Aorta (tissue), 5 donors: ENCODE measurements at regions not wholly inside any gene's neighbourhood (a gene's known extent, or its start where the extent isn't known, plus 50 kb on each side); places are given as distances from the start of the nearest gene placed in this dataset.

ENCODE experiments used
- ATAC-seq: fragments of 200-7000 bp; cut with Tn5 transposase; one replicate; pipeline ENCODE4 v1.9.1; 2022; ENCODE audit warnings: moderate library complexity; ENCODE audit not compliant: low FRiP score
- DNase-seq, 2 donors: peaks; one replicate each; pipeline ENCODE4 v3.0.0-alpha.2; 2020
- H3K27ac ChIP-seq, 2 donors: one replicate each; pipeline ENCODE4 v1.5.1; 2013; ENCODE audit warnings: low read length in 2 of 2, mild to moderate bottlenecking in 2 of 2, moderate library complexity in 2 of 2, control low read depth in 1 of 2, inconsistent platforms in 1 of 2, low read depth in 1 of 2
- H3K27me3 ChIP-seq, 2 donors: one replicate each; pipeline ENCODE4 v1.6.1; 2013; ENCODE audit warnings: control low read depth in 1 of 2, low read length in 1 of 2, mild to moderate bottlenecking in 1 of 2, moderate library complexity in 1 of 2; ENCODE audit not compliant: insufficient read depth in 2 of 2, control insufficient read depth in 1 of 2
- H3K36me3 ChIP-seq, 2 donors: one replicate each; pipeline ENCODE4 v1.6.1; 2013; ENCODE audit warnings: control low read depth in 1 of 2, low read length in 1 of 2, mild to moderate bottlenecking in 1 of 2; ENCODE audit not compliant: insufficient read depth in 2 of 2, control insufficient read depth in 1 of 2
- H3K4me1 ChIP-seq, 2 donors: one replicate each; pipeline ENCODE4 v1.6.1; 2013; ENCODE audit warnings: low read length in 2 of 2, control low read depth in 1 of 2, mild to moderate bottlenecking in 1 of 2, moderate library complexity in 1 of 2; ENCODE audit not compliant: insufficient read depth in 2 of 2, control insufficient read depth in 1 of 2
- H3K4me3 ChIP-seq, 2 donors: one replicate each; pipeline ENCODE4 v1.5.1; 2013; ENCODE audit warnings: low read length in 2 of 2, control low read depth in 1 of 2, mild to moderate bottlenecking in 1 of 2
- H3K9me3 ChIP-seq: one replicate; pipeline ENCODE4 v1.6.1; 2013; ENCODE audit warnings: mild to moderate bottlenecking, low read length; ENCODE audit not compliant: control insufficient read depth
- WGBS, 2 donors: extraction: QIAGEN DNeasy Blood & Tissue Kit; methylation state at CpG; one replicate each; pipeline ENCODE4 v1.1.7; 2013; 5-methylcytosine and 5-hydroxymethylcytosine counted together
- intact Hi-C, 2 donors: fragments of 100-400 bp; cut with DNase I; formaldehyde crosslinking; loops; one replicate each; pipeline versions ENCODE4 v1.14.2 to v1.15.0; 2022
- donor health status: healthy with polysubstance abuse.
- donor health status: Bipolar disorder and iron deficiency.
- donor health status: DM: no; HTN: no; CAD: no.
- donor health status: DM: no; HTN: no; CAD: no.
- donor health status: DM: yes; HTN: yes; CAD: no.

DNA sequence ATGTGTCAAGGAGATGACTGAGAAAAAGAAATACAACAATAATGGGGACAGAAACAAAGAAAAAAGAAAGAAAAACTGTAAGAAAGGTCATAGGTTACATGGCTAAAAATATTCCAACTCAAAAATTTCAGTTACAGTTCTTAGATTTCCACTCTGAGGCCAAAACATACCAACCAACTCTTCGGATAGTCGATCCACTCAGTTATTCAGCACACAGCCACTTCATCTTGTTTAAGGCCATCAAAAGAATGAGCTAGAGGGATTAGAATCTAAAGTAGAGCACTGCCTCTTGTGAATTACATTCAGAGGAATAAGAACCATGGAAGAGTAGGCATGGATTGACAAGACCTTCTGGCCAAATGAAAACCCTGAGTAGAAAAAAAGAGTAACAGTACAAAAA, 277.0 kb downstream of the MRPL39 start:
- DNase-seq: no peak
- intact Hi-C loops: no loop called here
- H3K36me3 ChIP-seq: no peaks in the 10 kb centered on the region
- 20 to 48% methylated on average over 2 of the region's 2 CpGs for WGBS, 2 donors
- H3K9me3 ChIP-seq: no peaks in the 10 kb centered on the region
- H3K27ac ChIP-seq: no peak overlapping the region
- H3K4me1 ChIP-seq: no peaks in the 10 kb centered on the region
- no peak overlapping the region for H3K4me3 ChIP-seq
- ATAC-seq: no peak
- H3K27me3 ChIP-seq: no peaks in the 10 kb centered on the region

- ATAC-seq (no peak), DNase-seq (no peak)
- H3K36me3 ChIP-seq: no peaks in the 10 kb centered on the region
- 20 to 35% methylated on average over 2 of the region's 2 CpGs for WGBS, 2 donors
- H3K27me3 ChIP-seq: no peaks in the 10 kb centered on the region
- H3K27ac ChIP-seq: no peak overlapping the region
- no peaks in the 10 kb centered on the region for H3K4me1 ChIP-seq
- intact Hi-C loops: no loop called here
- no peak overlapping the region for H3K4me3 ChIP-seq
- H3K9me3 ChIP-seq: no peaks in the 10 kb centered on the region
These were observed 278.0 kb downstream of the MRPL39 start for GRCh38 chr21:25329227-25329825.

DNA sequence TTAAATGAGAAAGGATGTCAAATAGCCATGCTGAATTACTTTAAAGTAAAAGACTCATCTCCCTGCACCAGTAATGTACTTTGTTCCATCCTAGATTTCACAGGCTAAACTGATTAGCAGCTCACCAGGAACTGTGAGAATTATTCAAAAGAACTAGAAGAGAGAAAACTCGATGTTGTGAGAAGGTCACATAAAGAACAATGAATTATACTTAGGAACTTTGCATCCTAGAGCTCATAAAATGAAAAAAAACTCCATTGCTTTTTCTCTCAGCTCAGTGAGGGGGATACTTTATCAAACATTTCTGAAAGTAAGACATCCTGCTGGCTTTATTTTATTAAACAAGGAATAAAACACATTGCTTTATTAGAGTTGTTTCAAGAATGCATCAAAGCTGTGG, 278.5 kb downstream of the MRPL39 start:
- Histone ChIP-seq H3K27me3 (no peaks in the 10 kb centered on the region), H3K4me3 (no peak overlapping the region), H3K9me3 (no peaks in the 10 kb centered on the region), H3K27ac (no peak overlapping the region), H3K4me1 (no peaks in the 10 kb centered on the region), H3K36me3 (no peaks in the 10 kb centered on the region)
- WGBS, 2 donors: 14 to 16% methylated on average over 1 of the region's 1 CpG
- intact Hi-C loops: no loop called here
- DNase-seq: no peak
- no peak for ATAC-seq

DNA sequence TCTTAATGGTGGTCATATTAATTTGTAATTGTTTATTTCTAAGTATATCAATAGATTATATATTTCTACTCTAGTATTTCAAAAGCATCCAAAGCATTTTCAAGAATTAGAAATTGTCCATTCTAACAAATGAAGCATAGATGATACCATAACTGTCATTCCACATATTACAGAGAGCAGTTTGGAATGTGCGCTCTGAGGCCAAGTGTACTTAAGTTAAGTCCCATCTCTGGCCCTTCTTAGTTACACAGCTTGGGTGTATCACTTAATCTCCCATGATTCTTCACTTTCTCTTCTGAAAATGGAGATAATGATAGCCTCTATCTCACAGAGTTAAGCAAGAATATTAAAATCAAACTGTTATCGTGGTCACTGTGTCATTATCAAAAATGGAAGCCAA, 281.1 kb downstream of the MRPL39 start:
- no peaks in the 10 kb centered on the region for H3K36me3 ChIP-seq
- WGBS, 2 donors: 91 to 93% methylated on average over 2 of the region's 2 CpGs
- intact Hi-C loops: no loop called here
- no peak for DNase-seq
- no peak overlapping the region for H3K4me3 ChIP-seq
- no peaks in the 10 kb centered on the region for H3K4me1 ChIP-seq
- no peak for ATAC-seq
- H3K27me3 ChIP-seq: no peaks in the 10 kb centered on the region
- H3K27ac ChIP-seq: no peak overlapping the region
- H3K9me3 ChIP-seq: peaks cover 2% of the 10 kb centered on the region

DNA sequence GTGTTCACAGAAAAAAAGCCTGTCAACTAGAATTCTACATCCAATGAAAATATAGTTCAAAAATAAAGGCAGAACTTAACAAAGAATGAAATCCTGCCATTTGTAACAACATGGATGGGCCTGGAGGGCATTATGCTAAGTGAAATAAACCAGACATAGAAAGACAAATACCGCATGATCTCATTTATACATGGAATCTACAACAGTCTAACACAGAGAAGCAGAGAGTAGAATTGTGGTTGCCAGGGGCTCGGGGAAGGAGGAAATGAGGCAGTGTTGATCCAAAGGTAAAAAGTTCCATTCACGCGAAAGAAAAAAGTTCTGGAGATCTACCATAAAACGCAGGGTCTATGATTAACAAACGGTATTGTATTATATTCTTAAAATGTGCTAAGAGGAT, 282.6 kb downstream of the MRPL39 start:
- H3K27me3 ChIP-seq: no peaks in the 10 kb centered on the region
- 27% methylated on average over 6 of the region's 6 CpGs for WGBS, 2 donors
- intact Hi-C loops: no loop called here
- no peaks in the 10 kb centered on the region for H3K4me1 ChIP-seq
- no peaks in the 10 kb centered on the region for H3K36me3 ChIP-seq
- DNase-seq (no peak), ATAC-seq (no peak)
- H3K27ac ChIP-seq: no peak overlapping the region
- peaks cover 2% of the 10 kb centered on the region for H3K9me3 ChIP-seq
- H3K4me3 ChIP-seq: no peak overlapping the region

DNA sequence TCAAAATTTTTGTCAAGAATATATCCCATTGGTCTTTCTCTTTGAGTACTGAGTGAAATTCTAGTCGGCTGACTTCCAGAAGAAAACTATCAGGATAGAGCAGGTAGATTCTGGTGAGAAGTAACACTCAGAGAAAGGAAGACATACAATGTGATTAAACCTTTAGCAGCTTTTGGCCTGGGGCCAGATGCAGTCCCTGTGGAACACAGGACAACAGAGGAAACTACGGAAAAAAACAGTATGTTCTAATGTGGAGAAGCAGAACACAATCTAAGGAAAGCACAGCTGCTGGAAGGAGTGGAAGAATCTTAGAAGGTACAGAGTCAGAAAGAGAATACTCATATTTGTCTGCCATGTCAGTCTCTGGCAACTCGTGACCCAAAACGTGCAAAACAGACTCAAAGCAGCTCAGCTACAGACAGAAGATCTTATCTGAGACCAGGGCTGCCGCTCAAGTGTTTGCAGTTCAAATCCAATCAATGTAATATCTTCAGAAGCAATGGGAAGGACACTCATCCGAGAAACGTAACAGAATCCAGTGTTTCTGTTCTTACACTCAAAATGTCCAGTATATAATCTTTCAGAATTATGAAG, 283.8 kb downstream of the MRPL39 start:
- intact Hi-C loops: no loop called here
- ATAC-seq: no peak
- no peaks in the 10 kb centered on the region for H3K27me3 ChIP-seq
- no peaks in the 10 kb centered on the region for H3K36me3 ChIP-seq
- peaks cover 2% of the 10 kb centered on the region for H3K9me3 ChIP-seq
- WGBS, 2 donors: 80 to 82% methylated on average over 7 of the region's 7 CpGs
- no peaks in the 10 kb centered on the region for H3K4me1 ChIP-seq
- no peak overlapping the region for H3K27ac ChIP-seq
- H3K4me3 ChIP-seq: no peak overlapping the region
- no peak for DNase-seq

- peaks cover 0 to 2% of the 10 kb centered on the region in 2 donors for H3K27me3 ChIP-seq
- WGBS, 2 donors: 82 to 88% methylated on average over 1 of the region's 1 CpG
- intact Hi-C loops: no loop called here
- ATAC-seq: no peak
- H3K9me3 ChIP-seq: peaks cover 1% of the 10 kb centered on the region
- H3K36me3 ChIP-seq: no peaks in the 10 kb centered on the region
- no peak overlapping the region for H3K4me3 ChIP-seq
- H3K4me1 ChIP-seq: no peaks in the 10 kb centered on the region
- no peak for DNase-seq
- no peak overlapping the region for H3K27ac ChIP-seq
These were observed 293.0 kb downstream of the MRPL39 start for GRCh38 chr21:25314247-25314646.

DNA sequence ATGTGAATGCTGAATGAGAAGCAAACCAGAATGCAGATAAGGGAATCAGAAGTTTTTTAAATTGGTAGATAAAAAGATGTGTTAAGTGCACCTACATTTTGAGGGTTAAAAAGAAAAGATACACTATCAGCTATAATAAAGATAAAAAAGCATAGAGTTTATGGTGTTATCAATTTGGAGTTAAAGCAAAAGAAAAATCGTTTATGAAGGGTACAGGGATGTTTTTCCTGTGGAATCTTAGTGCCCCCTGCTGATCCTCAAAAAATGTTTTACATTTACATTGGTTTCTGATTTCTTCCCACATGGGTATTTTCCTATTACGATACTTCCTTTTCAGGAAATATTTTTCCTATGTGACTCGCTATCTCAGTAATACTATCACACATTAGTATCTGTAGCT, 293.5 kb downstream of the MRPL39 start:
- Histone ChIP-seq H3K36me3 (no peaks in the 10 kb centered on the region), H3K27me3 (peaks cover 0 to 2% of the 10 kb centered on the region in 2 donors), H3K27ac (no peak overlapping the region), H3K4me3 (no peak overlapping the region), H3K4me1 (no peaks in the 10 kb centered on the region), H3K9me3 (peaks cover 1% of the 10 kb centered on the region)
- intact Hi-C loops: no loop called here
- 18% methylated on average over 3 of the region's 3 CpGs for WGBS, 2 donors
- DNase-seq: no peak
- ATAC-seq: no peak

- no peak overlapping the region for H3K4me3 ChIP-seq
- no peaks in the 10 kb centered on the region for H3K27me3 ChIP-seq
- intact Hi-C loops: no loop called here
- ATAC-seq (no peak), DNase-seq (no peak)
- peaks cover 2% of the 10 kb centered on the region for H3K9me3 ChIP-seq
- H3K36me3 ChIP-seq: no peaks in the 10 kb centered on the region
- 89 to 100% methylated on average over 1 of the region's 1 CpG for WGBS, 2 donors
- H3K27ac ChIP-seq: no peak overlapping the region
- no peaks in the 10 kb centered on the region for H3K4me1 ChIP-seq
These were observed 299.8 kb downstream of the MRPL39 start for GRCh38 chr21:25307489-25307888.
